ENCODE measurements at regions not wholly inside any gene's neighbourhood (a gene's known extent, or its start where the extent isn't known, plus 50 kb on each side); places are given as distances from the start of the nearest gene placed in this dataset.

DNA sequence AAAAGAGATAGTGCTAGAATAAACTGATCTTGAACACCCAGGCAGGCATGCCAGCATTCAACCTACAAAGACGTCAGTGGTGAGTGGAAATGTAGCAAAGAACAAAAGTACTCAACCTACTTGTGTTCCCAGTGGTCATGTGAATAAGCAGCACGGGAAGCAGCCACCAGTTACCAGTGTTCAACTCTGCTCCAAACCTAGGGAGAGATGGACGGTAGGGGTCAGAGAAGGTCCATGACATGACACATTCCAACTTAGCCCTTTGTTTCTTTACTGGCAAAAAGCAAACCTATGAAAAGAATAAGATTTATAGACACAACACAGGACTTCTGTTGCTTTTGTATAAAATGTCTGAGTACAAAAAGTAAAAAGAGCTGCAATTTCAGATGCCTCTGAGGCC, 511.4 kb downstream of the XPNPEP1 start:
- TF ChIP-seq, protein P1, sequence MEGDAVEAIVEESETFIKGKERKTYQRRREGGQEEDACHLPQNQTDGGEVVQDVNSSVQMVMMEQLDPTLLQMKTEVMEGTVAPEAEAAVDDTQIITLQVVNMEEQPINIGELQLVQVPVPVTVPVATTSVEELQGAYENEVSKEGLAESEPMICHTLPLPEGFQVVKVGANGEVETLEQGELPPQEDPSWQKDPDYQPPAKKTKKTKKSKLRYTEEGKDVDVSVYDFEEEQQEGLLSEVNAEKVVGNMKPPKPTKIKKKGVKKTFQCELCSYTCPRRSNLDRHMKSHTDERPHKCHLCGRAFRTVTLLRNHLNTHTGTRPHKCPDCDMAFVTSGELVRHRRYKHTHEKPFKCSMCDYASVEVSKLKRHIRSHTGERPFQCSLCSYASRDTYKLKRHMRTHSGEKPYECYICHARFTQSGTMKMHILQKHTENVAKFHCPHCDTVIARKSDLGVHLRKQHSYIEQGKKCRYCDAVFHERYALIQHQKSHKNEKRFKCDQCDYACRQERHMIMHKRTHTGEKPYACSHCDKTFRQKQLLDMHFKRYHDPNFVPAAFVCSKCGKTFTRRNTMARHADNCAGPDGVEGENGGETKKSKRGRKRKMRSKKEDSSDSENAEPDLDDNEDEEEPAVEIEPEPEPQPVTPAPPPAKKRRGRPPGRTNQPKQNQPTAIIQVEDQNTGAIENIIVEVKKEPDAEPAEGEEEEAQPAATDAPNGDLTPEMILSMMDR (conservative IDR thresholded peaks at IDR 0.05) = no peak
- no peak for TF ChIP-seq EZH2 (IDR thresholded peaks at IDR 0.05; ENCODE audit: low read depth)

All from PC-9 (cell line).